WTC11 (cell line): ENCODE measurements at regions not wholly inside any gene's neighbourhood (a gene's known extent, or its start where the extent isn't known, plus 50 kb on each side); places are given as distances from the start of the nearest gene placed in this dataset.

Source experiments
- ATAC-seq: fragments of 200-7000 bp; cut with Tn5 transposase; 2 replicates; pipeline ENCODE4 v1.10.0; 2021; ENCODE audit warnings: mild to moderate bottlenecking, moderate library complexity
- CTCF ChIA-PET: fragments of 300-600 bp; sonication (Branson Sonifier 250); formaldehyde crosslinking; loops from one replicate; lab custom pipeline; 2021; ENCODE audit warnings: antibody characterized with exemption; lab: Charles Lee
- POLR2A ChIA-PET: fragments of 350-600 bp; sonication (Branson Sonifier 250); formaldehyde crosslinking; loops from one replicate; lab custom pipeline; 2021; ENCODE audit warnings: antibody characterized with exemption; lab: Charles Lee
- DNase-seq: peaks from one replicate; pipeline ENCODE4 v3.0.0; 2021; ENCODE audit warnings: low spot score
- H3K27ac Mint-ChIP-seq: 2 replicates; pipeline ENCODE4 v1.8.0; 2021; ENCODE audit warnings: mixed read lengths
- H3K27me3 Mint-ChIP-seq: 2 replicates; pipeline ENCODE4 v1.8.0; 2021; ENCODE audit warnings: low read depth, mild to moderate bottlenecking, moderate library complexity, mixed read lengths
- H3K36me3 Mint-ChIP-seq: 2 replicates; pipeline ENCODE4 v1.8.0; 2021; ENCODE audit warnings: mixed read lengths
- H3K4me1 Mint-ChIP-seq: 2 replicates; pipeline ENCODE4 v1.8.0; 2022; ENCODE audit warnings: mixed read lengths
- H3K4me3 Mint-ChIP-seq: 2 replicates; pipeline ENCODE4 v1.8.0; 2021; ENCODE audit warnings: mild to moderate bottlenecking, moderate library complexity, mixed read lengths
- H3K9me3 Mint-ChIP-seq: 2 replicates; pipeline ENCODE4 v1.8.0; 2021; ENCODE audit warnings: mixed read lengths
- AFF4 ChIP-seq: sonication (generic); formaldehyde crosslinking; IDR thresholded peaks from 2 replicates; pipeline ENCODE4 v1.8.1; 2023; ENCODE audit warnings: mild to moderate bottlenecking, missing genetic modification reagents, borderline replicate concordance
- ATF1 ChIP-seq: sonication (generic); formaldehyde crosslinking; IDR thresholded peaks from 2 replicates; pipeline ENCODE4 v1.8.1; 2023; ENCODE audit warnings: mild to moderate bottlenecking, moderate library complexity, missing genetic modification reagents
- CDX4 ChIP-seq: fragments of 250-450 bp; sonication (Bioruptor Pico); IDR thresholded peaks from 2 replicates; pipeline ENCODE4 v1.9.0; 2021; ENCODE audit warnings: moderate library complexity, mild to moderate bottlenecking, inconsistent platforms, borderline replicate concordance
- E2F4 ChIP-seq: sonication (generic); formaldehyde crosslinking; IDR thresholded peaks from 2 replicates; pipeline ENCODE4 v1.8.1; 2022; ENCODE audit warnings: low read depth, mild to moderate bottlenecking, moderate library complexity, missing genetic modification reagents, borderline replicate concordance
- ELF4 ChIP-seq: sonication (generic); formaldehyde crosslinking; IDR thresholded peaks from 2 replicates; pipeline ENCODE4 v1.8.1; 2022; ENCODE audit warnings: low read depth, mild to moderate bottlenecking, moderate library complexity, missing genetic modification reagents
- JUN ChIP-seq: sonication (generic); formaldehyde crosslinking; IDR thresholded peaks from 2 replicates; pipeline ENCODE4 v1.8.0; 2023; ENCODE audit warnings: mild to moderate bottlenecking, missing genetic modification reagents
- MXD4 ChIP-seq: fragments of 250-450 bp; sonication (Bioruptor Pico); IDR thresholded peaks from 2 replicates; pipeline ENCODE4 v1.8.0; 2021; ENCODE audit warnings: mild to moderate bottlenecking, moderate library complexity, borderline replicate concordance
- NFYB ChIP-seq: sonication (generic); formaldehyde crosslinking; conservative IDR thresholded peaks from 2 replicates; pipeline ENCODE4 v1.8.0; 2022; ENCODE audit warnings: low read depth, missing genetic modification reagents
- NR1H2 ChIP-seq: sonication (generic); formaldehyde crosslinking; IDR thresholded peaks from 2 replicates; pipeline ENCODE4 v1.9.0; 2021; ENCODE audit warnings: mild to moderate bottlenecking, moderate library complexity, missing genetic modification reagents
- RELA ChIP-seq: sonication (generic); formaldehyde crosslinking; IDR thresholded peaks from 2 replicates; pipeline ENCODE4 v1.8.1; 2022; ENCODE audit warnings: missing genetic modification reagents, mild to moderate bottlenecking, borderline replicate concordance
- TCF7 ChIP-seq: sonication (generic); formaldehyde crosslinking; IDR thresholded peaks from 2 replicates; pipeline ENCODE4 v1.8.0; 2022; ENCODE audit warnings: mild to moderate bottlenecking, low read depth, missing genetic modification reagents, moderate library complexity
- ZBTB21 ChIP-seq: sonication (generic); formaldehyde crosslinking; IDR thresholded peaks from 2 replicates; pipeline ENCODE4 v1.8.1; 2023; ENCODE audit warnings: mild to moderate bottlenecking, missing genetic modification reagents, borderline replicate concordance
- ZNF138 ChIP-seq: sonication (generic); formaldehyde crosslinking; conservative IDR thresholded peaks from 2 replicates; pipeline ENCODE4 v1.8.1; 2022; ENCODE audit warnings: mild to moderate bottlenecking, moderate library complexity, missing genetic modification reagents
- ZNF232 ChIP-seq: sonication (generic); formaldehyde crosslinking; IDR thresholded peaks from 2 replicates; pipeline ENCODE4 v1.8.0; 2022; ENCODE audit warnings: mild to moderate bottlenecking, missing genetic modification reagents
- ZNF263 ChIP-seq: sonication (generic); formaldehyde crosslinking; IDR thresholded peaks from 2 replicates; pipeline ENCODE4 v1.8.1; 2022; ENCODE audit warnings: low read depth, mild to moderate bottlenecking, moderate library complexity, missing genetic modification reagents
- ZNF423 ChIP-seq: fragments of 250-450 bp; sonication (Bioruptor Pico); IDR thresholded peaks from 2 replicates; pipeline ENCODE4 v2.1.2; 2022; ENCODE audit warnings: mild to moderate bottlenecking, moderate library complexity
- TF ChIP-seq, protein P1 (sequence below): sonication (generic); formaldehyde crosslinking; IDR thresholded peaks from 2 replicates; pipeline ENCODE4 v1.8.0; 2023; ENCODE audit warnings: missing genetic modification reagents
- TF ChIP-seq, protein P2 (sequence below): fragments of 250-450 bp; sonication (Bioruptor Pico); IDR thresholded peaks from 2 replicates; pipeline ENCODE4 v1.9.0; 2021; ENCODE audit warnings: mild to moderate bottlenecking, borderline replicate concordance
- TF ChIP-seq, protein P3 (sequence below): sonication (generic); formaldehyde crosslinking; IDR thresholded peaks from 2 replicates; pipeline ENCODE4 v1.8.0; 2022; ENCODE audit warnings: mild to moderate bottlenecking, missing genetic modification reagents

- DNase-seq, result no peak
These were observed 79.4 kb upstream of the PITX2 start for GRCh38 chr4:110702326-110702725.

DNA sequence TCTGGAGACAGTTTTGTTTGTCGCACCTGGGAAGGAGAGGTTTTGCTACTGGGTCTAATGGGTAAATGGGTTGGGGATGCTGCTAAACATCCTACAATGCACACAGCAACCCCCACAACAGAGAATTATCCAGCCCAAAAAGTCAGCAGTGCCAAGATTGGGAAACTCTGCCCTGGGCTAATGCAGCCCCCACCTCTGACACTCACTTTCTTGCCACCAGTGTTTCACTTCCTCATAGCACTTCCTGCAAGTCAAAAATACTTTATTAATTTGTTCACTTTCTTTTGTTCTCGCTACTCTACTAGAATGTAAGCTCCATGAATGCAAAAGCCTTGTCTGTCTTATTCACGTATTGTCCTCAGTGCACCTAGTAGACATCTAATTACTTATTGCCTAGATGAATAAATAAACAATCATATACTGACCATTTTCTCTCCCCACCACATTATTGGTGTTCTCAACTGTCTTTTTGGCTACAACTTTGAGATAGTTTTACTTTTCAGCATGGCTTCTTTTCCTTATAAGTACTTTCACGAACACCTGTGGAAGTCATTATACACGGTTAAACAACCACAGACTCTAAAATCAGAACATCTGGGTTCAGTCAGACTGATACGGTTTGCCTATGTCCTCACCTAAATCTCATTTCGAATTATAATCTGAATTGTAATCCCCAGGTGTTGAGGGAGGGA is 82.0 kb upstream of the PITX2 start:
- Mint-ChIP-seq H3K27ac (no peak overlapping the region), H3K27me3 (no peaks in the 10 kb centered on the region)
- TF ChIP-seq ZNF232 (CRISPR knock-in tag) (no peak), CDX4 (CRISPR knock-in tag) (no peak), ZNF263 (CRISPR knock-in tag) (no peak)
- TF ChIP-seq, all 79 proteins: peak for 0
- Mint-ChIP-seq H3K4me1 (peaks cover 11% of the 10 kb centered on the region; the same call in 1 of the 2 replicates), H3K4me3 (no peak overlapping the region), H3K36me3 (no peaks in the 10 kb centered on the region), H3K9me3 (no peaks in the 10 kb centered on the region)
- no peak for DNase-seq
- ATAC-seq, result no peak
- ChIA-PET CTCF (no interaction called here), POLR2A (no interaction called here)

More at GRCh38 chr4:110702326-110702725, 79.4 kb upstream of the PITX2 start:
- H3K4me3 Mint-ChIP-seq, result no peak overlapping the region
- peaks cover 7% of the 10 kb centered on the region for H3K9me3 Mint-ChIP-seq
- peak; percentile 59 for ATAC-seq
- no peak overlapping the region for H3K27ac Mint-ChIP-seq
- TF ChIP-seq ELF4 (CRISPR knock-in tag) (no peak), JUN (CRISPR knock-in tag) (no peak), MXD4 (CRISPR knock-in tag) (no peak), NR1H2 (CRISPR knock-in tag) (no peak), RELA (no peak)
- TF ChIP-seq, protein P1, sequence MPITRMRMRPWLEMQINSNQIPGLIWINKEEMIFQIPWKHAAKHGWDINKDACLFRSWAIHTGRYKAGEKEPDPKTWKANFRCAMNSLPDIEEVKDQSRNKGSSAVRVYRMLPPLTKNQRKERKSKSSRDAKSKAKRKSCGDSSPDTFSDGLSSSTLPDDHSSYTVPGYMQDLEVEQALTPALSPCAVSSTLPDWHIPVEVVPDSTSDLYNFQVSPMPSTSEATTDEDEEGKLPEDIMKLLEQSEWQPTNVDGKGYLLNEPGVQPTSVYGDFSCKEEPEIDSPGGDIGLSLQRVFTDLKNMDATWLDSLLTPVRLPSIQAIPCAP, result no peak
- TF ChIP-seq, protein P2, sequence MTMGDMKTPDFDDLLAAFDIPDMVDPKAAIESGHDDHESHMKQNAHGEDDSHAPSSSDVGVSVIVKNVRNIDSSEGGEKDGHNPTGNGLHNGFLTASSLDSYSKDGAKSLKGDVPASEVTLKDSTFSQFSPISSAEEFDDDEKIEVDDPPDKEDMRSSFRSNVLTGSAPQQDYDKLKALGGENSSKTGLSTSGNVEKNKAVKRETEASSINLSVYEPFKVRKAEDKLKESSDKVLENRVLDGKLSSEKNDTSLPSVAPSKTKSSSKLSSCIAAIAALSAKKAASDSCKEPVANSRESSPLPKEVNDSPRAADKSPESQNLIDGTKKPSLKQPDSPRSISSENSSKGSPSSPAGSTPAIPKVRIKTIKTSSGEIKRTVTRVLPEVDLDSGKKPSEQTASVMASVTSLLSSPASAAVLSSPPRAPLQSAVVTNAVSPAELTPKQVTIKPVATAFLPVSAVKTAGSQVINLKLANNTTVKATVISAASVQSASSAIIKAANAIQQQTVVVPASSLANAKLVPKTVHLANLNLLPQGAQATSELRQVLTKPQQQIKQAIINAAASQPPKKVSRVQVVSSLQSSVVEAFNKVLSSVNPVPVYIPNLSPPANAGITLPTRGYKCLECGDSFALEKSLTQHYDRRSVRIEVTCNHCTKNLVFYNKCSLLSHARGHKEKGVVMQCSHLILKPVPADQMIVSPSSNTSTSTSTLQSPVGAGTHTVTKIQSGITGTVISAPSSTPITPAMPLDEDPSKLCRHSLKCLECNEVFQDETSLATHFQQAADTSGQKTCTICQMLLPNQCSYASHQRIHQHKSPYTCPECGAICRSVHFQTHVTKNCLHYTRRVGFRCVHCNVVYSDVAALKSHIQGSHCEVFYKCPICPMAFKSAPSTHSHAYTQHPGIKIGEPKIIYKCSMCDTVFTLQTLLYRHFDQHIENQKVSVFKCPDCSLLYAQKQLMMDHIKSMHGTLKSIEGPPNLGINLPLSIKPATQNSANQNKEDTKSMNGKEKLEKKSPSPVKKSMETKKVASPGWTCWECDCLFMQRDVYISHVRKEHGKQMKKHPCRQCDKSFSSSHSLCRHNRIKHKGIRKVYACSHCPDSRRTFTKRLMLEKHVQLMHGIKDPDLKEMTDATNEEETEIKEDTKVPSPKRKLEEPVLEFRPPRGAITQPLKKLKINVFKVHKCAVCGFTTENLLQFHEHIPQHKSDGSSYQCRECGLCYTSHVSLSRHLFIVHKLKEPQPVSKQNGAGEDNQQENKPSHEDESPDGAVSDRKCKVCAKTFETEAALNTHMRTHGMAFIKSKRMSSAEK (CRISPR knock-in tag), result no peak
- TF ChIP-seq, all 79 proteins: peak for 0
- no peaks in the 10 kb centered on the region for H3K27me3 Mint-ChIP-seq
- ChIA-PET POLR2A (no interaction called here), CTCF (no interaction called here)
- no peaks in the 10 kb centered on the region for H3K36me3 Mint-ChIP-seq
- peaks cover 11% of the 10 kb centered on the region; the same call in 1 of the 2 replicates for H3K4me1 Mint-ChIP-seq

GRCh38 chr4:110705440-110705782 is 82.5 kb upstream of the PITX2 start:
- peaks cover 11% of the 10 kb centered on the region; the same call in 1 of the 2 replicates for H3K4me1 Mint-ChIP-seq
- H3K27ac Mint-ChIP-seq, result no peak overlapping the region
- ATAC-seq (no peak), DNase-seq (no peak)
- ChIA-PET POLR2A (no interaction called here), CTCF (no interaction called here)
- no peaks in the 10 kb centered on the region for H3K36me3 Mint-ChIP-seq
- H3K9me3 Mint-ChIP-seq, result no peaks in the 10 kb centered on the region
- no peak overlapping the region for H3K4me3 Mint-ChIP-seq
- H3K27me3 Mint-ChIP-seq, result no peaks in the 10 kb centered on the region
- TF ChIP-seq ZNF138 (CRISPR knock-in tag) (no peak), ZBTB21 (CRISPR knock-in tag) (no peak), TCF7 (CRISPR knock-in tag) (no peak), CDX4 (CRISPR knock-in tag) (no peak), ZNF423 (CRISPR knock-in tag) (no peak), E2F4 (CRISPR knock-in tag) (no peak), NFYB (CRISPR knock-in tag) (no peak), AFF4 (CRISPR knock-in tag) (no peak), ATF1 (CRISPR knock-in tag) (no peak)
- TF ChIP-seq, protein P3, sequence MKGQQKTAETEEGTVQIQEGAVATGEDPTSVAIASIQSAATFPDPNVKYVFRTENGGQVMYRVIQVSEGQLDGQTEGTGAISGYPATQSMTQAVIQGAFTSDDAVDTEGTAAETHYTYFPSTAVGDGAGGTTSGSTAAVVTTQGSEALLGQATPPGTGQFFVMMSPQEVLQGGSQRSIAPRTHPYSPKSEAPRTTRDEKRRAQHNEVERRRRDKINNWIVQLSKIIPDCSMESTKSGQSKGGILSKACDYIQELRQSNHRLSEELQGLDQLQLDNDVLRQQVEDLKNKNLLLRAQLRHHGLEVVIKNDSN (CRISPR knock-in tag), result no peak
